OCI-LY7 (cell line): ENCODE measurements at regions not wholly inside any gene's neighbourhood (a gene's known extent, or its start where the extent isn't known, plus 50 kb on each side); places are given as distances from the start of the nearest gene placed in this dataset.
"Not testable (repeated sequence)": the region's sequence is repeated elsewhere in the genome, so short reads cannot be mapped to it uniquely, and the experiment has no call there.

Experiments used
- BruUV-seq: library from RNA; stranded (reverse); fragments of 400-500 nt; replicated peaks from 2 replicates; lab custom pipeline; 2021; lab: Mats Ljungman, UMichigan
- CTCF ChIA-PET: fragments of 300-600 bp; sonication (Branson Sonifier 250); formaldehyde crosslinking; loops from one replicate; lab custom pipeline; 2022; ENCODE audit warnings: antibody characterized with exemption; ENCODE audit not compliant: unreplicated experiment; lab: Charles Lee
- POLR2A ChIA-PET: fragments of 300-600 bp; sonication (Branson Sonifier 250); formaldehyde crosslinking; loops from one replicate; lab custom pipeline; 2022; ENCODE audit warnings: antibody characterized with exemption; lab: Charles Lee
- DNase-seq: peaks from one replicate; pipeline ENCODE4 v3.0.0-alpha.2; 2015; ENCODE audit warnings: low spot score
- H2AFZ ChIP-seq: fragments of 200-600 bp; sonication (generic), shearing (Covaris generic); 2 replicates; pipeline ENCODE4 v1.6.1; 2014; ENCODE audit warnings: mild to moderate bottlenecking, antibody characterized with exemption, low read length, moderate library complexity
- H3K27ac ChIP-seq: fragments of 200-600 bp; sonication (generic); 2 replicates; pipeline ENCODE4 v1.5.1; 2014; ENCODE audit warnings: mixed run types, low read depth, mild to moderate bottlenecking, moderate library complexity, low read length, inconsistent platforms; ENCODE audit not compliant: poor library complexity, severe bottlenecking
- H3K36me3 ChIP-seq: fragments of 200-600 bp; sonication (generic); 2 replicates; pipeline ENCODE4 v1.6.1; 2014; ENCODE audit warnings: mild to moderate bottlenecking, antibody characterized with exemption, low read length, moderate library complexity, mixed read lengths; ENCODE audit not compliant: insufficient read depth
- H3K4me1 ChIP-seq: fragments of 200-600 bp; sonication (generic); 2 replicates; pipeline ENCODE4 v1.5.1; 2014; ENCODE audit warnings: mild to moderate bottlenecking, low read length; ENCODE audit not compliant: insufficient read depth, poor library complexity, severe bottlenecking
- H3K4me2 ChIP-seq: fragments of 200-600 bp; sonication (generic); 2 replicates; pipeline ENCODE4 v1.6.1; 2014; ENCODE audit warnings: mild to moderate bottlenecking, low read length
- H3K4me3 ChIP-seq: fragments of 200-600 bp; sonication (generic); 2 replicates; pipeline ENCODE4 v1.5.1; 2014; ENCODE audit warnings: mild to moderate bottlenecking, low read depth, low read length; ENCODE audit not compliant: poor library complexity, severe bottlenecking
- H3K79me2 ChIP-seq: fragments of 200-600 bp; sonication (generic); 2 replicates; pipeline ENCODE4 v1.6.1; 2016; ENCODE audit warnings: low read depth, mild to moderate bottlenecking, low read length, moderate library complexity, mixed read lengths; ENCODE audit not compliant: insufficient read depth
- H3K9me2 ChIP-seq: fragments of 200-600 bp; sonication (generic); 2 replicates; pipeline ENCODE4 v1.6.1; 2016; ENCODE audit warnings: mild to moderate bottlenecking, low read length, mixed read lengths; ENCODE audit not compliant: insufficient read depth
- H3K9me3 ChIP-seq: fragments of 200-600 bp; sonication (generic); 2 replicates; pipeline ENCODE4 v1.6.1; 2014; ENCODE audit warnings: mild to moderate bottlenecking, mixed run types, low read length, mixed read lengths
- H4K20me1 ChIP-seq: fragments of 200-600 bp; sonication (generic); 2 replicates; pipeline ENCODE4 v1.6.1; 2014; ENCODE audit warnings: mild to moderate bottlenecking, antibody characterized with exemption, low read length, moderate library complexity, mixed read lengths; ENCODE audit not compliant: insufficient read depth
- EZH2phosphoT487 ChIP-seq: fragments of 200-600 bp; sonication (generic); IDR thresholded peaks from 2 replicates; pipeline ENCODE4 v1.6.1; 2018; ENCODE audit warnings: low read depth, borderline replicate concordance, mild to moderate bottlenecking, mixed run types, antibody characterized with exemption, low read length, moderate library complexity, mixed read lengths
- intact Hi-C: fragments of 100-400 bp; cut with micrococcal nuclease; formaldehyde crosslinking; loops from one replicate; pipeline ENCODE4 v1.10.0; 2022; ENCODE audit not compliant: unreplicated experiment
- TF ChIP-seq, protein P1 (sequence below): fragments of 200-600 bp; sonication (generic); conservative IDR thresholded peaks from 2 replicates; pipeline ENCODE4 v1.5.1; 2014; ENCODE audit warnings: mild to moderate bottlenecking, antibody characterized with exemption, low read length, moderate library complexity, mixed read lengths

DNA sequence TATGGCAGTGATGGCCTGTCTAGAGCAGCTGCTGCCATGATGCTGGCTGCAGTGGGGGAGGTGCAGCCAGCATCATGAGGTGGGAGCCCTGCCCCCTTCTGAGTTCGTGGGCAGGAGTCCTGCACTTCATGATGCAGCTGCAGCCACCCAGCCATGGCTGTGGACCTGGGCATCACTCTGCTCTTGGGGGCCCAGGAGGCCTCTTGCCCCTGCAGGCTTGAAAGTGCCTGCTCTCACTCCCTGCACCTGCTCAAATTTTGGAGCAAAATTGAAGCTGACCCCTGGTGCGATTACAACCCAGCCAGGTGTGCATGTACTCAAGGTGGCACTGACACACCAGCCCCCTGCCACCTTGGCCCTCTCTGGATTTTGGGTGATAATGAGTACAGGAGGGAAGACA is 712.9 kb downstream of the NUP35 start:
- Histone ChIP-seq H3K36me3 (no peaks in the 10 kb centered on the region), H2AFZ (no peak overlapping the region), H3K4me3 (no peak overlapping the region), H3K9me2 (no peaks in the 10 kb centered on the region), H3K4me1 (no peaks in the 10 kb centered on the region), H3K27ac (no peak overlapping the region), H3K9me3 (no peaks in the 10 kb centered on the region), H4K20me1 (no peaks in the 10 kb centered on the region), H3K79me2 (no peaks in the 10 kb centered on the region), H3K4me2 (no peak overlapping the region)
- ChIA-PET POLR2A (interaction anchor here (0.7 kb wide), 1 partner anchor 493 kb away, joined by 3 read pairs; no protein-coding TSS in a partner anchor), CTCF (no interaction called here)
- TF ChIP-seq EZH2phosphoT487 = no peak
- TF ChIP-seq, protein P1, sequence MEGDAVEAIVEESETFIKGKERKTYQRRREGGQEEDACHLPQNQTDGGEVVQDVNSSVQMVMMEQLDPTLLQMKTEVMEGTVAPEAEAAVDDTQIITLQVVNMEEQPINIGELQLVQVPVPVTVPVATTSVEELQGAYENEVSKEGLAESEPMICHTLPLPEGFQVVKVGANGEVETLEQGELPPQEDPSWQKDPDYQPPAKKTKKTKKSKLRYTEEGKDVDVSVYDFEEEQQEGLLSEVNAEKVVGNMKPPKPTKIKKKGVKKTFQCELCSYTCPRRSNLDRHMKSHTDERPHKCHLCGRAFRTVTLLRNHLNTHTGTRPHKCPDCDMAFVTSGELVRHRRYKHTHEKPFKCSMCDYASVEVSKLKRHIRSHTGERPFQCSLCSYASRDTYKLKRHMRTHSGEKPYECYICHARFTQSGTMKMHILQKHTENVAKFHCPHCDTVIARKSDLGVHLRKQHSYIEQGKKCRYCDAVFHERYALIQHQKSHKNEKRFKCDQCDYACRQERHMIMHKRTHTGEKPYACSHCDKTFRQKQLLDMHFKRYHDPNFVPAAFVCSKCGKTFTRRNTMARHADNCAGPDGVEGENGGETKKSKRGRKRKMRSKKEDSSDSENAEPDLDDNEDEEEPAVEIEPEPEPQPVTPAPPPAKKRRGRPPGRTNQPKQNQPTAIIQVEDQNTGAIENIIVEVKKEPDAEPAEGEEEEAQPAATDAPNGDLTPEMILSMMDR = no peak
- no TSS peak for BruUV-seq
- intact Hi-C loops = no loop called here
- DNase-seq = no peak

- no peaks in the 10 kb centered on the region for H4K20me1 ChIP-seq
- BruUV-seq = no TSS peak
- no peak overlapping the region for H3K4me2 ChIP-seq
- no peaks in the 10 kb centered on the region for H3K9me2 ChIP-seq
- H3K27ac ChIP-seq = no peak overlapping the region
- no peak overlapping the region for H2AFZ ChIP-seq
- TF ChIP-seq EZH2phosphoT487 = no peak
- POLR2A ChIA-PET = interaction anchor here (0.6 kb wide), 1 partner anchor 864 kb away, joined by 3 read pairs; no protein-coding TSS in a partner anchor
- no peaks in the 10 kb centered on the region for H3K36me3 ChIP-seq
- no peaks in the 10 kb centered on the region for H3K9me3 ChIP-seq
- no peaks in the 10 kb centered on the region for H3K4me1 ChIP-seq
- no peak for DNase-seq
- H3K4me3 ChIP-seq = no peak overlapping the region
- no peaks in the 10 kb centered on the region for H3K79me2 ChIP-seq
- CTCF ChIA-PET = no interaction called here
- intact Hi-C loops = no loop called here
Measured at GRCh38 chr2:183838295-183838694, 714.1 kb downstream of the NUP35 start.

GRCh38 chr2:183840061-183840584 is 715.9 kb downstream of the NUP35 start:
- no TSS peak for BruUV-seq
- no peaks in the 10 kb centered on the region for H3K4me1 ChIP-seq
- no peaks in the 10 kb centered on the region for H3K79me2 ChIP-seq
- H3K27ac ChIP-seq = no peak overlapping the region
- no peaks in the 10 kb centered on the region for H4K20me1 ChIP-seq
- no peaks in the 10 kb centered on the region for H3K9me2 ChIP-seq
- DNase-seq = no peak
- intact Hi-C loops = no loop called here
- ChIA-PET CTCF (no interaction called here), POLR2A (interaction anchor here (1.1 kb wide), 1 partner anchor 19 kb away, joined by 4 read pairs; no protein-coding TSS in a partner anchor)
- no peak overlapping the region for H3K4me2 ChIP-seq
- no peaks in the 10 kb centered on the region for H3K36me3 ChIP-seq
- H3K9me3 ChIP-seq = no peaks in the 10 kb centered on the region
- TF ChIP-seq, protein P1 = no peak
- no peak for TF ChIP-seq EZH2phosphoT487
- no peak overlapping the region for H2AFZ ChIP-seq
- no peak overlapping the region for H3K4me3 ChIP-seq

DNA sequence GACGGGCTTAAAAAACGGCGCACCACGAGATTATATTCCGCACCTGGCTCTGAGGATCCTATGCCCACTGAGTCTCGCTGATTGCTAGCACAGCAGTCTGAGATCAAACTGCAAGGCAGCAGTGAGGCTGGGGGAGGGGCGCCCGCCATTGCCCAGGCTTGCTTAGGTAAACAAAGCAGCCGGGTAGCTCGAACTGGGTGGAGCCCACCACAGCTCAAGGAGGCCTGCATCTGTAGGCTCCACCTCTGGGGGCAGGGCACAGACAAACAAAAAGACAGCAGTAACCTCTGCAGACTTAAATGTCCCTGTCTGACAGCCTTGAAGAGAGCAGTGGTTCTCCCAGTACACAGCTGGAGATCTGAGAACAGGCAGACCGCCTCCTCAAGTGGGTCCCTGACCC is 725.6 kb downstream of the NUP35 start:
- H2AFZ ChIP-seq, H3K4me1 ChIP-seq, H3K4me2 ChIP-seq, H4K20me1 ChIP-seq, H3K27ac ChIP-seq, H3K4me3 ChIP-seq, BruUV-seq, intact Hi-C loops, H3K9me2 ChIP-seq, POLR2A ChIA-PET, H3K79me2 ChIP-seq, CTCF ChIA-PET, DNase-seq, H3K36me3 ChIP-seq, H3K9me3 ChIP-seq: not testable (repeated sequence)
